ENCODE measurements at regions not wholly inside any gene's neighbourhood (a gene's known extent, or its start where the extent isn't known, plus 50 kb on each side); places are given as distances from the start of the nearest gene placed in this dataset.
"Not testable (repeated sequence)": the region's sequence is repeated elsewhere in the genome, so short reads cannot be mapped to it uniquely, and the experiment has no call there.

DNA sequence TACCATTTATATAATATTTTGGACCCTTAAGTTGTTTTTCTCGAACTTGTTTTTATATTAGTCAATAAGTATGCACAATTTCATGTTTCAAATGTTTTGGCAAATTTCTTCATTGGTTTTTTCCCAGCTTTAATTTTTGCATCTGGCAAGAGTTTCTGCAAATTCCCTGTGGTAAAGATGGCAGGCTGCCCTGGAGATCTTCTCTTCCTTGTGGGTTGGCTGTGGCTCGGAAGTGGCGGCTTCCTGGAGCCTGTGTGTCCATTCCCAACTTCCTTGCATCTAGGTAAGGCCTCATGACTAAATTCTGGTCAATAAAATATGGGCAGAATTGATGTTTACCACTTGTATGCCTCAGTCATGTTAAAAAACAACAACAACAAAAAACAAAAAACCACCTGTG, 818.6 kb downstream of the EPHA4 start:
- no peak for DNase-seq

DNA sequence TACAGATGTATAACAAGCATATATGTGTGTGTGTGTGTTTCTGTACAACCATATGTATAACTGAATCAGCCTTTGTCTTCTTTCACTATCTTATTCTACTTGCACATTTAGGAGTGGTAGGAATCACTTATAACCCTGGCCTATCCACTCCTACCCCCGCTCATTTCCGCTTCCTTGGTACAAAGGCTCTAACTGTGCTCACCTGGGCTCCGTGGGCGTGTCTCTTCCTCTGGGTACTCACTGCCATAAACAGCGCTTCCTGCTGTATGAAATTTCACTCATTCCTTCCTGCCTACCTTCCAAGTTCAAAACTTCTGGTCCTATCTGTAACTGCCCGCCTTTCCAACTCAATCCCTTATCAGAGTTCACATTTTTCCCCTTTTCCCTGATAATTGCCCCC, 815.5 kb downstream of the EPHA4 start:
- no peak for DNase-seq

DNA sequence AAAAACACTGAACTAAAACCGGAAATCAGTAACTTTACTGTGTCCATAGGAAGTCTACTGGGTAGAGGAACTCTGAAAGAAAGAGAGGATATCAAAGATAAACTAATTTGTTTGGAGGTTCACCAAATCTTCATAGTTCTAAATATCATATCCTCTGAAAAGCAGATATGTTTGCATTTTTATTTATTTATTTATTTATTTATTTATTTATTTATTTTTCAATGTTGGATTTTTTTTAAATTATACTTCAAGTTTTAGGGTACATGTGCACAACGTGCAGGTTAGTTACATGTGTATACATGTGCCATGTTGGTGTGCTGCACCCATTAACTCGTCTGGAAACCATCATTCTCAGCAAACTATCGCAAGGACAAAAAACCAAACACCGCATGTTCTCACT, 813.7 kb downstream of the EPHA4 start:
- DNase-seq: not testable (repeated sequence)

DNA sequence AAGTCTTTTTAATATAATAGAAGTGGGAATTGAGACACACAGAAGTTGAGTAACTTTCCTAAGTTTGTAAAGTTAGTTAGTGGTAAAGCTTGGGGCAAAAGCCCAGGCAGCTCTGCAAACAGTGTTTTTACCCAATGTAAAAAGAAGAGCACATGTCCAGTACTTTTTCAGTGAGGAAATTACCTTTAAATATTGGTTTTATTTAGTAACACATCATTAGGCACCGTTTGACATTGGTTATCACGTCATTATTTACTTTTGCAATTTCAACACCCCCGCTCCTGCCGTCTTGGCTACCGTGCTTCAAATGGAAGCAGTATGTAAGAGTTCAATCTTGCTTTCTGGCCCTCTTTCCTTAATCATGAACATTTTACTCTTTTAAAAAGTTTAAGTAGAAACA, 807.9 kb downstream of the EPHA4 start:
- DNase-seq: no peak

DNA sequence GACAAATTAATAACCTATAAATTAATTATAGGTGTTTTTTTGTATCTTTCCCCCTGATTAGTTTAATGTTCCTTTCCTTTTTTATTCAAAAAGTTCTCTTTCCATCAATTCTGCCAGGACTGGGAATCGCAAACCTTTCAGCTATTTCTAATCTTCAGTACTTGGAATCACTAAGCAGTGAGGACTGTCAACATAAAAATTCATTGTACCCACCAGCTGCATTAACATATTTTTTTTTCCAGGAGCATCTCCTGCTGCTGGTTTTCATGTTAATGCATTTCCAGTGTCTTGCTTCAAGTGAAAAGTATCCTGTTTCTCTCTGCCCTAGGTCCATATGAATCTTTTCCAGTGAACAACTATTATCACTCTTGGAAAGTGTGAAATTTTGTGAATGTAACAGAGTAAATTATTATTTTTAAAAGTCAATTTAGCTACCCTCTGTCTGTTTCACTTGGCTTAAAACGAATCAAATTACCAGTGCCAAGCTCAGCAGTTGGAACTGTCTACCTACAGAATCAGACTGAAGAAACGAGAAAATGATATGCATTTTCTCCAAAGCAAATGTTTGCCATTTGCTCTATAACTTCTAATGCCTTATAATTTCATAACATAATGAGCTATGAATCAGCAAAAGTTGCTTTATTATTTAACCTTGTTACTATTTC, 804.4 kb downstream of the EPHA4 start:
- no peak for DNase-seq

DNA sequence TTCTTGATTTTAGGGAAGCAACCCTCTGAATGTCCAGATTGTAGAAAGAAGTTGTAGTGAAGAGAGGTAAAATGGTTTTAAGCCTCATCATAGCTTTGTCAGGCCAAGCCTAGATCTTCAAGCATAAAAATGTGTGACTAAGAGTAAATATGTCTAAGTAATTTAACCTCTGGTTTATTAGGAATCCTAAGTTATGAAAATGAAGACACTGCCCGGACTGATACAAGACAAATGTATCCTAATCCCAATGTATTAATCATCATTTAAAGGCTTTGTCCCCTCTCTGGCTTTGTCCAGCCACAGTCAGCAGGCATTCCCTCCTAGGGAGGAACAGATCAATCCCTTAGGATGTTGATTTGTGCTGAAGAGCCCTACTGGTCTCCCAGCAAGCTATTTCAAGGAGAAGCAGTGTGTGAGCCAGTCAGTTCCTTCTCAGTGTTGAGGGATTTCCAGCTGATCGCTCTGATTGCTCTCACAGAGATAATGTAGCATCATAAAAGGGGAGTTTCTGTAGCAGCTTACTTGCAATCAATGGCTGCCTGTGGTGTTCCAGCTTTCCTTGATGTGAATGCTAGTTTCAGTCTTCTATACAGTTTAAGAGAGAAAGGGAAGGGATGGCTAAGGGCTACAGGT, 796.1 kb downstream of the EPHA4 start:
- DNase-seq: no peak

DNA sequence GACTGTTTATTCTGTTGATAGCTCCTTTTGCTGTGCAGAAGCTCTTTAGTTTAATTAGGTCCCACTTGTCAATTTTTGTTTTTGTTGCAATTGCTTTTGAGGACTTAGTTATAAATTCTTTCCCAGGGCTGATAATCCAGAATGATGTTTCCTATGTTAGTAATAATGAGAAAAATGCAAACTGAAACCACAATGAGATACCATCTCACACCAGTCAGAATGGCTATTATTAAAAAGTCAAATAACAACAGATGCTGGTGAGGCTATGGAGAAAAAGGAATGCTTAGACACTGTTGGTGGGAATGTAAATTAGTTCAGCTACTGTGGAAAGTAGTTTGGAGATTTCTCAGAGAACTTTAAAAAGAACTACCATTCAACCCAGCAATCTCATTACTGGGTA, 793.0 kb downstream of the EPHA4 start:
- DNase-seq: not testable (repeated sequence)

DNA sequence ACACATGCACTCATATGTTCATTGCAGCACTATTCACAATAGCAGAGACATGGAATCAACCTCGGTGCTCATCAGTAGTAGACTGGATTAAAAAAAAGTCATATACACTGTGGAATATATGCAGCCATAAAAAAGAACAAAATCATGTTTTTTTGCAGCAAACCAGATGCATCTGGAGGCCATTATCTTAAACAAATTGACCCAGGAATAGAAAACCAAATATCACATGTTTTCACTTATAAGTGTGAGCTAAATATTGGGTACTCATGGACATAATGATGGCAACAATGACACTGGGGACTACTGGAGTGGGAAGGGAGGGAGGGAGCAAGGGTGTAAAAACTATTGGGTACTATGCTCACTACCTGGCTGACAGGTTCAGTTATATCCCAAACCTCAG, 792.6 kb downstream of the EPHA4 start:
- DNase-seq: no peak

DNA sequence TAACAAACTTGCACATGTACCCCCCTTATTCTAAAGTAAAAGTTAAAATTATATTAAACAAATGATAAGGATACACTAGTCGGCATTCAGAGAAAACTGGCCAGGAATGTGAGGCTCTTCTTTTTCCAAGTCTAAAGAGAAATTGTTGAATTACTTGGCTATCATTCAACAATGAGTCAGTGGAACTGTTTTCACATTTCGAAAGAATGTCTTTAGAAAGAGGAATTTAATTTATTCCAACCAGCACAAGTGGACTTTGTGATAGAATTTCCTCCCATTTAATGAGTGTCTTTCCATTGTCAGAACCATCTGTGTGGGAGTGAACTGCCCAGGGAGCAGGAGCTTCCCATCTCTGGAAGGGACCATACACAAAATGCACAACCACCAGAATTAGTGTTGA, 792.2 kb downstream of the EPHA4 start:
- no peak for DNase-seq

DNA sequence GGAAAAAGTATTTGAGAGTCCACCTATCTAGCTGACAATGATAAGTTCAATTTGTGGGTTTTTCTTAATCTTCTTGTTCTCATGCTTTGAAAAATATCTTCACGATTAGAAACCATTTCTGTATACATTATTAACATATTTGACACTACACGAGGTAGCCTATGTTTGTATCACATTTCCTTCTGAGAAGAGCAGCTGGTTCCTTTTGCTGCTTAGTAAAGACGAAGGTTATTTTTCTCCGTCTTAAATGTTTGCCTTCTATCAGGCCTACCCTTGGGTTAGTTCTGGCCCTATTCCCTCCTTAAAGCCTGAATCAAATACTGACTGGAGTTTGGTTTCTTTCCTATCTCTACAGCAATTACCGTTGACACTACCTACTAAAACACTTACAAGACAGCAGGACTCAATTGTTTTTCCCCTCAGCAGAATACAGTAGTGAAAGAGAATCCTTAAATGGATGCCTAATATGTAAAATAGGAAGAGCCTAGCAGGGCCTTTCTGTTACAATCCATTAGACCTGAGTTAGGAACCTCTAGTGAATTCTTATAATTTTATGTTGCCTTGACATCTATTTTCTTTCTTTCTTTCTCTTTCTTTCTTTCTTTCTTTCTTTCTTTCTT, 790.4 kb downstream of the EPHA4 start:
- no peak for DNase-seq

DNA sequence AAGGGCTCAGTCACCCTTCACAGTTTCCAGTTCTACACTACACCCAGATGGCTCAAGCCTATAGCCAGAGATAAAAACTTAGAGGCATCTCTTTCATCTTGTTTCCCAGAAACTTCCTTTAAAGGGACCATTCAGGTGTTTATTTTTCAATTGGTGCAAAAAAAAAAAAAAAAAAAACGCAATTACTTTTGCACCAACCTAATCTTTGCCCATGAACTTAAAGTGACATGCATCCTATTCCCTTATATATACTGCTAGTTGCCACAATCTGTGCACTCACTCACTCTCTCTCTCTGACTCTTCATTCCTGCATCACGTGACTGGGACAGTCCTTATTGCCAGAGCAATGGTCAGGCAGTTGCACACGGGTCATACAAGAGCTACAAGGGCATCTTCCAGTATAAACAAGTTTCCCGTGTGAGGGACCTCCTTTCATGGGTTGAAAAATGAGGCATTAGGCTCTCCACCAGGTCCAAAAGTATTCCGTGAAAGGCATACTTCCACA, 789.4 kb downstream of the EPHA4 start:
- no peak for DNase-seq

DNA sequence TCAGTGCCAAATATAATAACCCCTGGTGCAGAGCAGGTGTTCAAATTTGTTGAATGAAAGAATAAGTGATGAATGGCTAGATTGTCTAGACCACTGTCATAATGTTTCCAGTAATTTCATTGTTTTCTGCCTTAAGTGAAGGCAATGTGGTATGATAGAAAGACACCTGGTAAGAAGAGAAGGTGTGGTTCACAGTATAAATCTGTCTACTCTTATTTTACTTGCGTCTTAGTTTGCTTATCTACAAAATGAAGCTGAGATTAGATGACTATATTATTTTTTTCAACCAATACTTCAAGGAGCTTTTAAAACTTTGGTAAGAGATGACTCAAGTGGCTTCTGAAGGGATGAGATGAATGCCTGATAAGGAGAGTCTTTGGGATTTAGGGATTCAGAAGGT, 788.4 kb downstream of the EPHA4 start:
- DNase-seq: no peak

DNA sequence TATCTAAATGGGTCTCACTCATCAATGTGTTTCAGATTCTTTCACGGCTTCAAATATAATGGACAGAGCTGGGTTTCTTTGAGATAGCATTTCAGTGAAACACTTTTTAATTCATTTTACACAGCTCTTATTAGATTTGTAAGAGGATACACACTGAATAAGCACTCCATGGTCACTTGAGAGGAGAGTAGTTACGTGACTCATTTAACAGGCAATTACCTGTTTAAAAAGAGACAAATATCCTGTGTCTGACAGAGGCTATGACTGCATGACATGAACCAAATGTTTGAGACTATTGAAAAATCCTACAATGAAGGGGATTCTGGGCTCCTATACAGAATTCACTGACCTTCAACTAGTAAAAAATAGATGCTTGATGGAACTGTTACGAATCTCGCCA, 786.9 kb downstream of the EPHA4 start:
- DNase-seq: no peak

DNA sequence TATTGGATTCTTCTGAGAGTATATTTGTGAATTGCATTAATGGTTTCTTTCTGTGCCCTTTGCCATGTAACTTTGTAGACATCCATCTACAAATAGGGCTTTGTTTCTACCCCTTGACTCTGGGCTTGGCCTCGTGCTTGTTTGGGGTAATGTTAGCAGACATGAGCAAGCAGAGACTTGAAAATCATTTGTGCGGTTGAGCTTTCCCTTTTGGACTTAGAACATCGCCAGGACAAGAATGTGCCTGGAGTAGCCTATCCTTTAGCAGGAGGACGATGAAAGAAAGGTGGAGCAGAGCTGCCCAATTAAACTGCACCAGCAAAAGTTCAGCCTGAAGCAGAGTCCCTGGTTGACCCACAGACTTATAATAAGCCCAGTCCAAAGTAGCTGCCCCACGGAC, 785.9 kb downstream of the EPHA4 start:
- DNase-seq: no peak

DNA sequence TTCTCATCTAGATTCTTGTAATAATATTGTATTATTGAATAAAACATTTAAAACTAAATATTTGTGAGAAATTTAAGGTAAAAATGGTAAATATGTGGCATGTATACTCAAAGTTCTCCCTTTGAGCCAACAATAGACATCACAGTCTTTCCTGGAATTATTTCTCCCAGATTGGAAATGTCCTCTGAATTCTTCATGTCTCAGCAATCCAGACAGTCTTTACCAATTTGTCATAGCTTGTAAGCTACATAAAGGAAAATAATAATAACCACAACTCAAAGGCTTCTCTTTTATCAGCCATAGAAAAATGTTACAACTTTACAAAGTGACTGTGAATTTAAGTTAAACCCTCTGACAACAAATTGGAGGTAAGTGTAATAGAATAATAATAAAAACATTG, 784.9 kb downstream of the EPHA4 start:
- DNase-seq: no peak

DNA sequence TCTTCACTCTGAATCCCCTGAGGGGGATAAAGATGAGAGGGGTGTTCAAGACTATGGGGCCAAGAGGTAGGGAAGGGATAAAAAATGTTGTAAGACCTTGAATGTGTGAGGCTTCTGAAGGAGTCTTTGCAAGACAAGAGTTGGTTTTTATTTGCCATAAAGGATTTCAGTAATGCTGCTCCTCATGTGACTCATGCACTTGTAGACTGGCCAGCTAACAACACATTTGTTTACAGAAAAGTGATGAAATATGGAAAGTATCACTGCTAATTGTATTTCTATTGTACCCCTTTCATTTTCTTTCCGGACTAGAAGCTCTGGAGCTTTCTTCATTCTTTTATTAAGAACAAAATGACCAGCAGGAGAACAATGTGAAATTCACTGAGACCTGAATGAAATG, 782.1 kb downstream of the EPHA4 start:
- DNase-seq: no peak

DNA sequence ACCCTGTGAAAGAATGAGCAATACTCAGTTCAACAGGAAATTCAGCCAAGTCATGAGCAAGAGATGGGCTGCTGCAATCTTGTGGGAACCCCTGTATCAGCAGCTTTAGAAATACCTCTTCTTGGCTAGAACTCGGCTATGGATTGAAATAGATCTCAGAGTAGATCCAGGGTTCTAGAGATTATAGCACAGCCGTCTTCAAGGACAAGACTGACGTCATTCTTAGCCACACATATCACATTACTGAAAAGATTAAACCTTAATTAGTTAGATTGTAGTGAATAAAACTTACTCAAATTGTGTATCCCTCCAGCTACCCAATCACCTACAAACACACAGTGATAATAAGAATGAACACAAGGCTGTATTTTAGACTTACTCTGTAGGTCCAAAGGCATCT, 776.4 kb downstream of the EPHA4 start:
- no peak for DNase-seq

DNA sequence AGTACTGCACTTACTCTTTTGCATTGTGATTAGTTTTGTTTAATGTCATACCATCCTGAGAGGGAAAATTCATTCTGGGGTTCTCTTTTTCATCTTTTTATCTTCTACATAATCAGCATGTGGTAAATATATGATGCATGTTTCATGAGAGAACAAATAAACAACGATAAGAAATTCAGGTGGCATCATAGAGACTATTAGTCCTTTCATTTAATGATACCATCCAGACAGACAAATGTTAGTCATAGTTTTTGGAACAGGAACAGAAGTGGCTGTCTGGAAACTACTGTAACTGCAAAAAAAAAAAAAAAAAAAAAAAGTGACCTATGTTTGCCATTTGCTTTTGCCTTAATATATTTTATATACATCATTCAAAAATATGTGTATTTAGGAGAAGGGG, 761.0 kb downstream of the EPHA4 start:
- no peak for DNase-seq

DNA sequence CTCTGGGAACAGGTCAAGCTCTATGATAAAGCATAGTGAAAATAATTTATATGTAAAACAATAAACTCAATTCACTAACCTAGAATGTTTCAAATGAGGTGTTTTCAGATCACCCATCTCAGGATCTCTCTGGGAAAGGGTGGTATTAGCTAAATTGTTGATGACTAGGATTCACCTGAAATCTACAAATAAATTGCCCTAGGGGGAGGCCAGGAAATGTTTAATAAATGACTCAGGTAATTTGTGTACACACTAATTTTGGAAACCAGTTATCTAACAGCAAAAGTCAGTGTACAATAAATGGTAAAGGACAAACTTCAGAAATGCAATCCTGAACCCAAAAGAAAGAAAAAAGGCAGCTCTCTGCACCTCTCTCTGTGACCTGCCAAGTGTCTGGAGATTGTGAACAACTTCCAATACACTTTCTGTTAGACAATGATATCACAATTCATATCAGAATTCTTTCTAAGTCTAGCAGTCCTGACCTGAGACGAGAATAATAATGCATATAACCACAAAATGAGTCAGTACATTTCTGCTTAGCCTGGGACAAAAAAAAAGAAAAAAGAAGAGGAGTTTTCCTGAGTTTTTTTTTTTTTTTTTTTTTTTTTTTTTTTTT, 760.0 kb downstream of the EPHA4 start:
- no peak for DNase-seq

DNA sequence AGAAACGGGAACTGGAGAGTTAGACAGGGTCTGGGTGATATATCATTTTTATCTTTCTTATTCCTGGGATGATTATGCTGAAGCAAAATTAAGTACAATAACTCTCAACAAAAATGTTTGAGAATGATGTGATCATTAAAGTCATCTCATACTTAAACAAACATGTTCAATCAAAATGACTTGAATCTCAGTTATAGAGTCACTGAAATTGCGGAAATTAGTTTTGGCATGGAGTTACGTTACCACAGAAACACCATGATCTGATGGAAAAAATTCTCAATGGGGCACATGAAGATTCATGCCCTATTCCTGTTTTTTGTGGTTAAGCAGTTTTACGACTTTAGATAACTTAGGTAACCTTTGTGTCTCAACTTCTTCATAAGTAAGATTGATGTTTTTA, 757.7 kb downstream of the EPHA4 start:
- no peak for DNase-seq

DNA sequence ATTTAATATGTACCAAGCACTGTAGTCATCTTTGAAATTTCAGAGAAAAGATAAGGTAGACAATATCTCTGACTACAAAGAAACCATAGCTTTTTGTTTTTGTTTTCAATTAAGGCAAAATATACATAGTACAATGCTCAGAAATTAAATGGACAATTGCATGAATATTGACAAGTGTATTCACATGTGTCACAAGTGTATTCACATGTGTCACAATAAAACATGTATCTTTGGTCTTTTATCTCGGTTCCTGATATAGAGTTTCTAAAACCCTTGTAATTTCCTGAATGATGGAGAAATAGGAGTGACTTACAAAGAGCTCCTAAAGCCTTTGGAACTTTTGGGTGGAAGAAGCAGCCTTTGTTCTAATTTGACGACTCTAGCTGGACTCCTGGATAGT, 756.4 kb downstream of the EPHA4 start:
- DNase-seq: no peak

DNA sequence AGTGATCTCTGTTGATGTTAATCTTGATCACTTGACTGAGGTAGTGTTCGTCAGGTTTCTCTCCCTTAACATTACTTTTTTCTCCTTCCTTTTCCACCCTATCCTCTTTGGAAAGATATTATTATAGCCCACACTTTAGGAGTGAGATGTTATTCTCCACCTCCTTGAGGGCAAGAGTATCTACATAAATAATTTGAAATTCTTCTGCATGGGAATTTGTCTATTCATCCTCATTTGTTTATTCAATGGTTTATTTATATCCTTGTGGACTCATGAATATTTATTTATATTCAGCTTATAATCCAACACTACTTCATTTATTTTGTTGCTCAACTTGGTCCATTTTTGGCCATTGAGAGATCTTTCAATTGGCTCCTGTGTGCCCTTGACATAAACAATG, 750.4 kb downstream of the EPHA4 start:
- DNase-seq: no peak

DNA sequence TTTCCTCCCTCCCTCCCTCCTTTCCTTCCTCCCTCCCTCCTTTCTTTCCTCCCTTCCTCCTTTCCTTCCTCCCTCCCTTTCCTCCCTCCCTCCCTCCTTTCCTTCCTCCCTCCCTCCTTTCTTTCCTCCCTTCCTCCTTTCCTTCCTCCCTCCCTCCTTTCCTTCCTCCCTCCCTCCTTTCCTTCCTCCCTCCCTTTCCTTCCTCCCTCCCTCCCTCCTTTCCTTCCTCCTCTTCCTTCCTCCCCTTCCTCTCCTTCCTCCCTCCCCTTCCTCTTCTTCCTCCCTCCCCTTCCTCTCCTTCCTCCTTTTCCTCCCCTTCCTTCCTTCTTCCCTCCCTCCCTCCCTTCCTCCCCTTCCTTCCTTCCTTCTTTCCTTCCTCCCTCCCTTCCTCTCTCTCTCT, 748.5 kb downstream of the EPHA4 start:
- DNase-seq: not testable (repeated sequence)

DNA sequence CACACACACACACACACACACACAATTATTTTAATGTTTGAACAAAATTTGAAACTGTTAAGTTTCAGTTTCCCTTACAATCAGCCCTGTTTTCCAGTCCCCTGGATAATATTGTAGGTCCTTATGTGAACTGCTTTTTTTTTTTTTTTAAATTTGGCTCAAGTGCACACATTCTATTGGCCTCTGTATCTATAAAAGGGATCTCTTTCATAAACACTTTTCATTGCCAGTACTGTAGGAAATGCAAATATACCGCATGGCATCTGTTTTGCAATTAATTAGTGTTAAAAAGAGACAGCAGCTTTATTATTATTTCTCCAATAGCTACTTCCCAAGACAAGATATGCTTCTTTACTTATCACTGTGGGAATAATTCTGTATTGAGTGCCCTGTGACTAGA, 738.7 kb downstream of the EPHA4 start:
- DNase-seq: no peak
